GM19328 (cell line): ENCODE measurements at regions not wholly inside any gene's neighbourhood (a gene's known extent, or its start where the extent isn't known, plus 50 kb on each side); places are given as distances from the start of the nearest gene placed in this dataset.

Experiments
- ATAC-seq: cut with Tn5 transposase; IDR thresholded peaks from one replicate; pipeline ENCODE4 v1.9.1; 2021; ENCODE audit warnings: mild to moderate bottlenecking, moderate library complexity; ENCODE audit not compliant: unreplicated experiment

- no peak for ATAC-seq
These were observed 161.7 kb upstream of the C1orf87 start for GRCh38 chr1:60235275-60235674.

GRCh38 chr1:60234776-60235175 lies 161.2 kb upstream of the C1orf87 start:
- ATAC-seq = no peak

GRCh38 chr1:60229821-60230220 lies 156.3 kb upstream of the C1orf87 start:
- ATAC-seq = no peak

GRCh38 chr1:60228041-60228491 lies 154.5 kb upstream of the C1orf87 start:
- no peak for ATAC-seq

GRCh38 chr1:60227601-60228000 lies 154.0 kb upstream of the C1orf87 start:
- no peak for ATAC-seq

- ATAC-seq = no peak
These were observed 151.9 kb upstream of the C1orf87 start for GRCh38 chr1:60225486-60225885.

GRCh38 chr1:60224523-60224922 lies 151.0 kb upstream of the C1orf87 start:
- ATAC-seq = no peak

- no peak for ATAC-seq
These were observed 149.6 kb upstream of the C1orf87 start for GRCh38 chr1:60223158-60223557.

GRCh38 chr1:60222360-60223115 lies 149.0 kb upstream of the C1orf87 start:
- no peak for ATAC-seq

GRCh38 chr1:60213253-60213652 lies 139.7 kb upstream of the C1orf87 start:
- ATAC-seq = no peak

- ATAC-seq = no peak
These were observed 122.5 kb upstream of the C1orf87 start for GRCh38 chr1:60196026-60196425.

- ATAC-seq = no peak
These were observed 112.1 kb upstream of the C1orf87 start for GRCh38 chr1:60185684-60186083.

GRCh38 chr1:60184521-60184920 lies 111.0 kb upstream of the C1orf87 start:
- ATAC-seq = no peak

- no peak for ATAC-seq
These were observed 100.3 kb upstream of the C1orf87 start for GRCh38 chr1:60173729-60174505.

- no peak for ATAC-seq
These were observed 99.4 kb upstream of the C1orf87 start for GRCh38 chr1:60173006-60173405.

GRCh38 chr1:60171801-60172200 lies 98.2 kb upstream of the C1orf87 start:
- no peak for ATAC-seq

GRCh38 chr1:60170709-60171108 lies 97.1 kb upstream of the C1orf87 start:
- no peak for ATAC-seq

- ATAC-seq = no peak
These were observed 95.6 kb upstream of the C1orf87 start for GRCh38 chr1:60169206-60169605.

GRCh38 chr1:60162936-60163335 lies 89.4 kb upstream of the C1orf87 start:
- ATAC-seq = no peak

GRCh38 chr1:60160141-60160540 lies 86.6 kb upstream of the C1orf87 start:
- no peak for ATAC-seq

GRCh38 chr1:60156371-60156770 lies 82.8 kb upstream of the C1orf87 start:
- no peak for ATAC-seq

- ATAC-seq = no peak
These were observed 80.4 kb upstream of the C1orf87 start for GRCh38 chr1:60153961-60154360.
